ENCODE measurements at regions not wholly inside any gene's neighbourhood (a gene's known extent, or its start where the extent isn't known, plus 50 kb on each side); places are given as distances from the start of the nearest gene placed in this dataset.
A peak's percentile ranks its signal among the peaks of the same experiment; 100 is the strongest.
"Not testable (repeated sequence)": the region's sequence is repeated elsewhere in the genome, so short reads cannot be mapped to it uniquely, and the experiment has no call there.

DNA sequence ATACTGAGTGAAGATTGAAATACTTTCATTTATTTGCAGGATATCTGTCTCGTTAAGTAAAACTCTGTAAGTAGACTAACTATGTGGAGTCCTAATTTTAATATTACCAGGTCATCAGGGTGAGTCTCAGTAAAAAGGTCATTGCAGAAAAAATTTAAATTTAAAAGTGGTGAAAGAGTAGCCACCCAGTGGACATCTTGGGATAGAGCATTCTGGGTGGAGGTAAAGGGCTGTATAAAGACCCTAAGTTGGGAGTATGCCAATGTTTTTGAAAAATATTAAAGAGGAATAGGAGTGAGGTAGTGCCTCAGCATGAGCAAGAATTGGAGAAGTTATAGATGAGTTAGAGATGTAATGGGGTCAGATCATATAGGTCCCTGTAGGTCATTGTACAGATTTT, 145.5 kb downstream of the HMHB1 start:
- DNase-seq, result no peak

DNA sequence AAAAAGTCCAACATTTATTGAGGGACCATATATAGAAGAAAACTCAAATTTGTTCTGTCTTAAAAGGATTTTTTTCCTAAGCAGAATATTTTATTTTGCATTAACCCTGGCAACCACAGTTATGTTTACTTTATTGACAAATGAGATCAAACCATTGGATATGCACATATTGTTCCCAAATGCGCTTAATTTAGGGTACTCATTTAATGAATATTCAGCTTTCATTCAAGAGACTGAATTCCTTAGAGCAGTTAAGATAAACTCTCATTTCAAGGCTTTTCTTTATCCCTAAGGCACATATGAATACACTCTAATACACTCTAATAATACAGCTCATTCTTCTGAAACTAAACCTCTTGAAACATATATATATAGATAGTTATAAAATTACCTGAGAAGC, 150.2 kb downstream of the HMHB1 start:
- DNase-seq, result no peak

DNA sequence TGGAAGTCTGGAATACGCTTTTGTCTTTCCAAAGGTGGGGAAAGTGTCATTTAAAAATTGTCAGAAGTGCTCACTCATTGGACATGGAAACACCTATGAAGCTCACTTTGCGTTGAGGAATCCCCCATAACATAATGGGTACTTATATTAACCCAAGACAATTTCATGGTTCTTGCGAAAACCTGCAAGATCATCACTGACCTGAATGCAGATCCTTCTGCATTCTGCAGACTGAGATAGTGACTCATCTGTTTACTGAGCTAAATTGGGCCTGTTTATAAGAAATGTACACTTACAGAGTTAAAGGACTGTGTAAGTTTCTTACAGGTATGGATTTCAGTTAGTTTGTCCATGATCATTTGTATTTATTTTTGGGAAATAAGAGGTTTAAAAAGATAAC, 153.0 kb downstream of the HMHB1 start:
- no peak for DNase-seq

DNA sequence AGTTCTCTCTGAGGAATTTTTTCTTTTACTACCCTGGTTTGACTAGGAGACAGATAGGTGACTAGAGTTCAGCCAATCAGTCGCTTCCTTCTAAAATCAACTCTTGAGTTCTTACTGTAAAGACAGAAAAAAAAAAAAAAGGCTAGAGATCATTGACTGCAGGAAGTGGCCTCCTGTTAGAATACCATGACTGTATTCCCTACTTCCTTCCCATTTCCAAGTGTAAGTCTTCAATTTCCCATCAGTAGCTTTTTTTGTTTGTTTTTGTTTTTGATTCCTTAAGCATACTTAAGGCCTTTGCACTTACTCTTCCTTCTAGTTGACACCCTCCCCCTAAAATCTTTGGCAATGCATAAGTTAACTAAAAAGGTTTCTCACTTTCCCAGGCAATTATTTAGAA, 154.3 kb downstream of the HMHB1 start:
- DNase-seq, result no peak

DNA sequence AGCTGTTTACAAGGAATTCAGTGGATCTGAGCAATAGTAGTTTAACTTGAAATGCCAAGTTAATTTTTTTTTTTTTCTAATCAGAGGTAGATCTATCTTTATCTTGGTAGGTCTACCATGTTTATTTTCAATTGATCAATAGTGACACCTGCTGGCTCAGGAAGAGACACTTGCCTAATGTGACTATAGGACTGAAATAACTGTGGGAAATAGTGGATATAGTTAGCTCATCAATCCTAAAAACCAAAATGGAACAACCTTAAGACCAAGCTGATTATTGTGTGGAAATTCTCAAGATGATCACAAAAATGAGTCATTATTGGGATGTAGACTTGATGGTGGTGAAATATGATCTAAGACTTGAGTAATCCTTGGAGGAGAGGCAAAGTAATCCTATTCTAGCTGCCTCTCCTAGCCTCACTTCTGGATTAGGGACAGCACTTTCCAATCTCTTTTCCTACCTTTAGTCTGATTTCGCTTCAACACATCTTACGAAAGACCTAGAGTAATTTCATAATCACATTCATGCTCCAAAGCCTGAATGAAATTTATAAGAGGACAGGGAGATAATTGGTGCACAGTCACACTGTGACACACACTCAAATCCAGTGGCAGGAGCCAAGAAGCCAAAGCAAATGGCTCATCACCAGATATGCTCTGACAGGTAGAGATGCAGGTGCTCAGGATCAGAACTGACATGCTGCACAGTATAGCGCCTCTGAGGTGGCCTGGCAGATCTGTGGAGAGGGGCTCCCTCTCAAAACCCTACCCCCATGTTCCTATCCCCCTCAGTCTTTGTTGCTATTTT, 156.3 kb downstream of the HMHB1 start:
- DNase-seq, result peak; percentile 36

DNA sequence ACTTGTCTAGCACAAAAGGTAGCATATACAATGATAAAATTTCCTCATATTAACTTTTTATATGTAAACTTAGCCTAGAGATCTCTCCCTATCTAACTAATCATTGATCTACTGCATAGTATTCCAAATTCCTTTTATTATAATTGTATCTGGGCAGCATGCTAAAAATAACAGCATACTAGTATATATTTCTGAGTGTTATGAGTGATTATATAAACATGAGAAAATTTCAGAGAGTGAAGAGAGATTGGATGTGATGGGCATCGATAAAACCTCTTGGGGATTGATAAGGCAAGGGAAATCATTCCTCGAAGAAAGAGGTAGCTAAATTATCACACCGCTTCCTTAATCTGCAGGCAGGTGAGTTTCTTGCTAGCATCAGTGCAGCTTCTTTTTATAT, 158.2 kb downstream of the HMHB1 start:
- DNase-seq, result no peak

DNA sequence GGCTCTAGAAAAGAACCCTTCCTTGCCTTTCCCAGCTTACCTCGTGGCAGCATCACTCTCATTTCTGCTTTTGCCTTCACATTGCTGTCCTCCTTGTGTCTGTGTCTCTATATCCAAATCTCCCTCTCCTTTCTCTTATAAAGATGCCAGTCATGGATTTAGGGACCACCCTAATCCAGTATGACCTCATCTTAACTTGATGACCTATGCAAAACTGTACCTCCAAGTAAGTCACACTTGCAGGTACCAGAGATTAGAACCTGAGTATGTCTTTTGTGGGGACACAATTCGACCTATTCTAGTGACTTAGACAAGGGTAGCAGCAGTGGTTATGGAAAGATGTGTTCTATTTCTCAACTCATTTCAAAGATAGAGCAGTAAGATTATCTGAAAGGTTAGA, 160.1 kb downstream of the HMHB1 start:
- no peak for DNase-seq

DNA sequence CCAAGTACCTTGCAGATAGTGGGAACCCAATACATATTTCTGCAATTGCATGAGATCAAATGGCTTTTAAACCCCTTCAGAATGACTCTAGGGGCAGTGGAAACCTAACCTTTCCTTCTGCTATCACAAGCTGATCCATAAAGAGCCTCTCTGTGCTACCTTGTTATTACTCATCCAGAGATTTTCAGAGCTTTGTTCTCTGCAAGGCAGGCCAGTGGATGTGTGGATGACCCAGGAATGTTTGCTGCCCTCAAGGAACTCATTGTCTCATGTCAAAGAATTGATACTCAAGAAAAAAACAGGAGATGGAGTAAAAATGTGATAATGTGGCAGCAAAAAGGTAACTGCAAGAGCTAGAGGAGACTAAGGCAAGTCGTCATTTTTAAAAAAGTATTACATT, 164.1 kb downstream of the HMHB1 start:
- DNase-seq, result no peak

DNA sequence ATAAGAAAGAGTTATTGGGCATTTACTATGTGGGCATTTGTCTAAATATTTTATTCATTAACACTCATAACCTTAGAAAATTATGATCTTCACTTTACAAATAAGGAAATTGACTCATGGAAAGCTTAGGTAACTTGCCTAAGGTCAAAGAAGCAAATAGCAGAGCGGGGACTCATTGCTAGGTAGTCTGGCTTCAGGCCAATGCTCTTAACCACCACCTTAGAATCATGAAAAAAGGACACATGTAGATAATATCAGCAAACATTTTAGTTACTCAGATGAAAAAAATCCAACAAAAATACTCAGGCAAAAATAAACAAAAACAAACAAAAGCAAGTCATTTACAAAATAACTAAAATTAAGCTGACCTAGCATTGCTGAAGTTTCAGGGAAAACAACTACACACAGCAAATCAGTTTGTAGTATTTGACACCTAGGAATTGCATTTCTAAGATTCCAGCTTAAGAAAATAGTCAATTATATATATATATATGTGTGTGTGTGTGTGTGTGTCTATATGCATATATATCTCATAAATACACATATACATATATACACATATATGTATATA, 166.0 kb downstream of the HMHB1 start:
- DNase-seq, result no peak

DNA sequence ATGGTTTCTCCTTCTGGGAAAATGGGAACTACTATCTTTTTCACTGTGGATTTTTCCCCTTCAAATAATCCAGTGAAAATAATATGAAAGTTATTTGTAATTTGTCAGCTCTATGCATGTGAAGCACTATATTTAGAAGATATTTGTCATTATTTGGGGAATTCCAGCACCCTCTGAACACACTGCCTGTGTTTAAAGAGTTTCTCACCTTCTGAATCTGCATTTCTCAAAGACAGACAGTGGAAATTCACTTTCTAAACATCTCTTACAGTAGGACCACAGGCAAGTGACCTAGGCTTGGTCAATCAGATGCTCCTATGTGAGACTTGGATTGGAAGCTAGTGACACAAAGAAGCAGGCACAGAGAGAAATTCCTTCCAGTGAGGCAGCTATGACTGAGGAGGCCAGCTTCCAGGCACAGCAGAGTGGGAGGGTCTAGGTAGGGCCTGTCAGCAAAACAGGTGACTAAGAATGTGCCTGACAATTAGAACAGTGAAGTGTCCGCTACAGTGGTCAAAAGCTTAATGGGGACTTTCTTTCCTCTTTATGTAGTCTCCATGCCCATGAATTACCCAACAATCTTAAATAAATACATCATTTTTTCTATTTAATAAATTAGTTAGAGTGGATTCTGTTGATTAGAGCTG, 167.2 kb downstream of the HMHB1 start:
- no peak for DNase-seq

DNA sequence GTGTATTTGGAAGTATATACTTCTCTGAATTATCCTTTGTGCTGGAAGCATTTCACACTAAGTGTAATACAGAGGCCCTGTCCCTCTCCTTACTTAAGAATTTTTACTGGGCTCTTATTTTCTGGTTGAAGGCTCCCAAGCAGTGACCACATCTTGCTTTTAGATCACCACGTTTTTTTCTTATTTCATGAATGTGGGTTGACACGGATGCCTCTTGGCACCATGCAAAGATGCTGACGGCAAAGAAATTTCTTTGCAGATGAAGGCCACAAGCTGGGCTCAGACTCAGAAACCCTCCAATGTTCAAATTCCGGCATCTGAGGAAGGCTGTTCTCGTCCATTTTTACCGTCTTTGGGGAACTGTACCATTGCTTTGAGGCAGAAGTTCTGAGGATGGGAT, 168.5 kb downstream of the HMHB1 start:
- DNase-seq, result no peak

DNA sequence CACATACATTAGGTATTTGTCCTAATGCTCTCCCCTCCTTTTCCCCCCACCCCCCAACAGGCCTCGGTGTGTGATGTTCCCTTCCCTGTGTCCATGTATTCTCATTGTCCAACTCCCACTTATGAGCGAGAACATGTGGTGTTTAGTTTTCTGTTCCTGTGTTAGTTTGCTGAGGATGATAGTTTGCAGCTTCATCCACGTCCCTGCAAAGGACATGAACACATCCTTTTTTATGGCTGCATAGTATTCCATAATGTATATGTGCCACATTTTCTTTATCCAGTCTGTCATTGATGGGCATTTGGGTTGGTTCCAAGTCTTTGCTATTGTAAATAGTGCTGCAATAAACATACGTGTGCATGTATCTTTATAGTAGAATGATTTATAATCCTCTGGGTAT, 171.0 kb downstream of the HMHB1 start:
- not testable (repeated sequence) for DNase-seq

DNA sequence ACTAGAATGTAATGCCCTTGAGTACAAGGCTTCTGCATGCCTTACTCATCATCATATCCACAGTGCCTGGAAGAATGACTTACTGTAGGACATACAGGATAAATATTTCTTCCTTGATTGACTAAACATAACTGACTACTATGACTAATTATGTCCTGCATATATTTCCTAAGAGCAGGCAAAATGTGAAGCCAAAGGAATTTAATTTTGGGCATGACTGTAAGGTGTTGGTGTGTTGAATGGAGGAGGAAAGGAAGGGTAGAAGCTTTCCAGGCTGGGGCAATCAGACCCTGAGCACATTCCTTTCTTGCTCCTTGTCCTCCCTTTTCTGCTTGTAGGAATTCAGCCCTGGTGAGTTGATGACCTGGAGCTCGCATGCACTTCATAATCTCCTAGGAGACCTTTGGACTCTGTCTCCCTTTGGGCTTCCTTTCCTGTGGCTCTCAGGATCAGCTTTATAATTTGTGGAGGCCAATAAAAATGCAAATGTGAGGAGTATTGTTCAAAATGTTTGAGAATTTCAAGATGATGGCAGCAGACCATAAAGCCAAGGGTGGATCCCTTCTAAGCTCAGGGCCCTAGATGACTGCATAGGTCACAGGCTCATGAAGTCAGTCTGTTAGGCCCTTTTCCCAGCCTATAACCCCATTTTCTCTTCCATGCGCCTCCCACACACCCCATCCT, 174.0 kb downstream of the HMHB1 start:
- no peak for DNase-seq

DNA sequence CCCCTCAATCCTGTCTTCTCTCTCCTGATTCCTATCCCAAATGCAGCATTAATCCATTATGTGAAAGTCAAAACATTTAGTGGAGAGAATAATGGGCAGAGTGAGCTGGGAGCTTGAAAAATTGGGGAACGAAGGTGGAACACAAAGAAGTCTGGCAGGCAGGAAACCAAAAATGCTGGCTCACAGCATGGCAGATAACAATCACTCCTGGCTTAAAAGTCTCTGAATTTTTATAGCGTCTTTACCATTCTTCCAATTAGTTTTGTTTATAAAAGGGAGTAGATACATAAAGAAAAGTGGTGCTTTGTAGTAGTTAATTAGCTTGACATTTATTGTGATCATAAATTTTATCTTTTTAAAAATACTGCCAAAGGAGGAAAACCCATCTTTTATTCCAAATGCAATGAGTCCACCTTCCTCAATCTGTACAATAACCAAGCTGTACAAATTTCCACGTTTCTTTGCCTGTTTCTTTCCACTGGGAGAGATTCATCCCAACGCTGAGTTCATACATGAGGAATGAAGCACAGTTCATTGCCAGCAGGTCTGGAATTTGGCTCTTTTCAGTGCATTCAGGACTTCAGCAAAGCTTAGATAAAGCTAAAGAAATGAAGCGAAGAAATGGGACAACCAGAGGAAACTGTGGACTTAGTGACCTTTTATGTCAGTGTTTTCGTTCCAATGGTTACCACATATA, 174.7 kb downstream of the HMHB1 start:
- no peak for DNase-seq

DNA sequence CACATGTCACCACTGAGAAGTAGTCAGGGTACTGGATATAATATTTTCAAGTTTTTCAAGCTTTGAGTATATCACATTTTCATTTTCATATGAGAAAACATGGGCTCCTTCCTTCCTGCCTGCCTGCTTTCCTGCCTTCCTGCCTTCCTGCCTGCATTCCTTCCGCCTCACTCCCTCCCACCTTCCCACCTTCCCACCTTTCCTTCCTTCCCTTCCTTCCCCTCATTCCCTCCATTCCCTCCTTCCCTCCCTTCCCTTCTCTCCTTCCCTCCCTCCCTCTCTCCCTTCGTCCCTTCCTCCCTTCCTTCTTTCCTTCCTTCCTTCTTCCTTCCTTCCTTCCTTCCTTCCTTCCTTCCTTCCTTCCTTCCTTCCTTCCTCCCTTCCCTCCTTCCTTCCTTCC, 175.3 kb downstream of the HMHB1 start:
- no peak for DNase-seq

DNA sequence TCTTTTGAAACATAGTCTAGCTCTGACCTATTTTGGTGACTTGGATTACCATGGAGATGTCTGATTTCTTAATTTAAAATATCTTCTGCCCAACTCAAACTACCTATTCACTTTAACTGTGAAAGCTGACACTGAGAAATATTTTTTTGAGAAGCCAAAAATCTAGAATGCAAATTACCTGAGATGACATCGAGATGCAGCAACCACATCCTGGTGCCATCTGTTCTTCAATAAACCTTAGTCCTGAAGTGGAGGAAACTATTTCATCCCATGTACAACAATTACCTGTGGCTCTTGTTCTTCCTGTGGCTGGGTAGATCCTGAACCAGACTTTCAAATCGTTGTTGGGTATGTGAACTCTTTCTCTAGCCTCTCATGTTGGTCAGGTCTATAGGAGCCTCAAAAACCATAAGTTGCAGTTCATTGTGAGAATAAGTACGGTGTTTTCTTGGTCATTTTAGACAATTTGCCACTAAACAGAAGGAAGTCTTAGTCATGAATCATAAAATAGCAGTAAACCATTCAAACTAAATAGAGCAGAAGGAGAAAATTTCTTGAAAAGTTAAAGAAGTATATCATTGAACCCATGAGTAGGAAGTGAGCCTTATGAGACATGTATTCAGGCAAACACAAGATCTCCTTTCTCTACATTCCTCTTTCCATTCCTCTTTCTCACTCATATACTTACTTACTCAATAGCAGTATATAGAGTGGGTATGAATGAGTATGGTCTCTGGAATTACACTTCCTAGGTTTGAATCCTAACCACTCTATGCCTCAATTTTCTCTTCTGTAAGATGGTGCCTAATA, 176.0 kb downstream of the HMHB1 start:
- DNase-seq, result no peak

DNA sequence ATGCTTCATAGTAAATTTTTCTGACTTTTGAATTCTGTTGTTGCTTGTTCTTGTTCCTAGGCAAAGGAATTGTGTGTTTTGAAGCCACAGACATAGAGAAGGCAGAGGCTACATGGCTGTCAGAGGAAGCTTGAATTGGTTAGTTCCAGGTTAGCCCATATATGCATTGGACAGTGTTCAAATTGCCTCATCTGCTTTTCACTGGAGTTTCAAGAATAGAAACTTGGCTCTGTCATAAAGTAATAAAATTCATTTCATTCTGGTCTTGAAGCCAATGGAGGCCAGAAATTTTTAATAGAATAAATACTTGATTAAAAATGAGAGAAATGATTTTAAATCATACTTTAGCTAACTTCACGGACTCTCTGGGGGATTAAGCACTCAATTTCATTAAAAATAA, 178.0 kb downstream of the YIPF5 start:
- no peak for DNase-seq

DNA sequence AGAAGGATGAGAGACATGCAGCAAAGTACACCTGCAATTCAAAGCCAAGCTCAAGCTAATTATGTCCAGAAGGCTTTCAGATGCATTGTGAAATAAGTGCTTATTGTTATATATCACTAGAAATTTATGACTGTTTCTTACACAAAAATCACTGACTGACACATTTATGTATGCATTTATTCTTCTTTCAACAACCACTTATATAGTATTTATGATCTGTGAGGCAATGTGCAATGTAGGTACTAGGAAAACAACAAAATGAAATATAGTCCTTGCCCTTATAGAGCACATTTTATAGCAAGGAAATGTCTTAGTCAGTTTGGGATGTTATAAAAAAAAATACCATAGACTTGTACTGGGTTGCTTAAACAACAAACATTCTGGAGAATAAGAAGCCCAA, 167.6 kb downstream of the YIPF5 start:
- no peak for DNase-seq

DNA sequence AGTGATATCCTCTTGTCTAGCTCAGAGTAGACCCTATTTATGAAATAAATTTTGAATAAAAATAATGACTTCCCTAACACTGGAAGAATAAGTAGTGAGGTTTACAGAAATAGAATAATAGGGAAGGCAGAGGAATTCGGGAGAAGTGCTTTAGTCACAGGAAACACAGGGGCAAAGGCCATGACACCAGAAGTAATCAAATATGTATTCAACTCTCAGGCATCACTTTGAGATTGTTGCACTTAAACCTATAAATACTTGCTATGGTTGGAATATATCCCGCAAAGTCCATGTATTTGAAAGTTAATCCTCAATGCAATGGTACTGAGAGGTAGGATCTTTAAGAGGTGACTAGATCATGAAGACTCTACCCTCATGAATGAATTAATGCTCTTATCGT, 166.8 kb downstream of the YIPF5 start:
- no peak for DNase-seq

DNA sequence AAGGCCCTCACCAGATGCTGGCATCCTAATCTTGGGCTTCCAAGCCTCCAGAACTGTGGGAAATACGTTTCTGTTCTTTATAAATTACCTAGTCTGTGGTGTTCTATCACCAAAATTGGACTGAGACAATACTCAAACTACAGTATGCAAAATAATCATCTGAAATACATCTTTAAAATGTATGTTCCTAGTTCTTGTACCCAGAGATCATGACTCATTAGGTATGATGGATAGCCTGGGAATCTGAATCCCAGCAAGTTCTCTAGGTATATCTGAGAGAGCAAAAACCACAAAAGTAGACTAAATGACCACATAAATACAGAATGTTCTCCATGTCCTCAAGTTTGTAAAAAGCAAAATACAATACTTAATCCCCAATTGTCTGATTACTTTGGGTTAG, 166.3 kb downstream of the YIPF5 start:
- no peak for DNase-seq

DNA sequence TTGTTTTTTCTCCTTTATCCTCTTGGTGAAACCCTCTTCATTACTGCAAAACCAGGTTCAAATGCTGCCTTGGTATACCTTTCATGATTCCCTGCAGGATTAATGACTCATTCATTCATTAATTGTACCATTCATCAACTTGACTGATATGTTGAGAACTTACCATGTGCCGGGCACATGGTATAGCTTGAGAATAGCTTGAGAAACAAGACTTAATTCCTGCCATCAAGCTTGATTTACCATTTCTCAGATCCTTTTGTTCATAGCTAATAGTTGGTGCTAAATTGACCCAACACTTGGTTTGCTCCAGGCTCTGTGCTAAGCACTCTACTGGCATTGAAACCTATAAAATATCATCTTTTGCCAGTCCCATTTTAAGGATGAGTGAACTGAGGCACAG, 165.7 kb downstream of the YIPF5 start:
- no peak for DNase-seq

DNA sequence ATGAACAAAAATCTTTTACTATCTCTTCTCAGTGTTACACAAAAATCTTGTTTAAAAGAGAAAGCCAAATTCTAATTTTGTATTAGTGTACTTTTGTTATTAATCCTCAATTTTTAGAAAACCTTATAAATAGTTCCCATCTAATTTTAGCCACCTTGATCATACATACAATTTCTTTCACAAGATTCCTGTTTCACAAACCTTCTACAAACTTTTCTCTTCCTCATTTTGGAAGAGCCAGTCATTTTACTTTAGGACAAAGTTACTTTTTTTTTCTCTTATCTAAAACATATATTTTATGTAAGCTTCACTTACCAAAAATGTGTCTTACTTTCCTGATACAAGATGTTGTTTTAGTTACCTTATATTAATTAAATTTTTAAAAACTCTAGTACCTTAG, 161.3 kb downstream of the YIPF5 start:
- DNase-seq, result no peak
